Superior temporal gyrus (tissue), 1 donor: ENCODE measurements at regions not wholly inside any gene's neighbourhood (a gene's known extent, or its start where the extent isn't known, plus 50 kb on each side); places are given as distances from the start of the nearest gene placed in this dataset.
"Not testable (repeated sequence)": the region's sequence is repeated elsewhere in the genome, so short reads cannot be mapped to it uniquely, and the experiment has no call there.

Experiments used
- DNase-seq: peaks from one replicate; pipeline ENCODE4 v3.0.0-alpha.2; 2016; ENCODE audit errors: extremely low spot score

DNA sequence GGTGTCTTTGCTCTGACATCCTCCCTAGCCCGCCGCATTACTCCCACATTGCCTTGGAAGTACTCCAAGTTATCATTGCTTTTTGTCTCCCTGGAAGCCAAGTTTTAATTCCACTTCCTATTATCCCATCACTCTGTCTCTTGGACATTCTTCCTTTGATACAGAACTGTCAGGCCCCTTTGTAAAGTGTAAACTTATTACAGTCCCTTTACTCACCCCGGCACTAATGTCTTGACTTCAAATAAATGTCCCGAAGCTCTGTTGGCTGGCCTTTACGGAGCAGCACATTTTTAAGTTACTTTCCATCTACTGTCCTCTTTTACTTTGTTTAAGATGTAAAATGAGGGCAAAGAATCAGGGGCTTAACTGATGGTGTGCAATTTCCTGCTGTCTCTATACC, 223.5 kb upstream of the IGFBP7 start:
- DNase-seq = no peak

DNA sequence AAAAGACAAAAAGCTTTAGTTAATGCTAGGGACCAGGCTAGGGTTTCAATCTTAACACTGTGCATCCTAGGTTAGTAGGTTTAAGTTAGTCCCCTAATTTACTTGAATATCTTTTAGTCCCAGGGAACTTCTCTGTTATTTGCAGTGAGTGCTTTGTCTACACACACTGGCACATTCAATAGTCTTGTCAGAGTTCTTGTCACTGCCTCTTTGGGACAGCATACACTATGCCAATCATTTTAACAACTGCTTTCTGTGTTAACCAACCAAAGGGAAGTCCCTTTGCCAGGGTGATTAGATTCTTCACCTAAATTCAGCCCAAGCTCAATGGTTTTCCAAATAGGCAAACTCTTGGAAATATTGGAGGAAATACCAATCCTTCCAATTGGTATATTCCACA, 221.8 kb upstream of the IGFBP7 start:
- no peak for DNase-seq

DNA sequence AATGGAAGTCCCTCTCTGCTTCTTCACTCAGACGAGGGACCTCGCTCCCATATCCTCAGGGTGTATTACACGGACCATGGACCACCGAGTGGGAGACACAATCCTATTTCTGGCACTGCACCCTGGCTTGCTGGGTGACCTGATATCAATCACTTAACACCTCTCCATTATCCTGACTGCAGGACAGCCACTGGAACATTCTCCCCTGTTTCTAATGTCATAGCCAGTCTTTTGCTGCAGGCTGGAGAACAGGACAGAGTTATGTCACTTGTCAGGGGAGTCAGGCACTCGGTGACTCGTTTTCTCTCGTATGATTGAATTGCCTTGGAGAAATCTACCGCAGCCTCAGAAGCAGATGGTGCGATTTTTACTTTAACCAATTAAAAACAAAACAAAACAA, 219.1 kb upstream of the IGFBP7 start:
- no peak for DNase-seq

DNA sequence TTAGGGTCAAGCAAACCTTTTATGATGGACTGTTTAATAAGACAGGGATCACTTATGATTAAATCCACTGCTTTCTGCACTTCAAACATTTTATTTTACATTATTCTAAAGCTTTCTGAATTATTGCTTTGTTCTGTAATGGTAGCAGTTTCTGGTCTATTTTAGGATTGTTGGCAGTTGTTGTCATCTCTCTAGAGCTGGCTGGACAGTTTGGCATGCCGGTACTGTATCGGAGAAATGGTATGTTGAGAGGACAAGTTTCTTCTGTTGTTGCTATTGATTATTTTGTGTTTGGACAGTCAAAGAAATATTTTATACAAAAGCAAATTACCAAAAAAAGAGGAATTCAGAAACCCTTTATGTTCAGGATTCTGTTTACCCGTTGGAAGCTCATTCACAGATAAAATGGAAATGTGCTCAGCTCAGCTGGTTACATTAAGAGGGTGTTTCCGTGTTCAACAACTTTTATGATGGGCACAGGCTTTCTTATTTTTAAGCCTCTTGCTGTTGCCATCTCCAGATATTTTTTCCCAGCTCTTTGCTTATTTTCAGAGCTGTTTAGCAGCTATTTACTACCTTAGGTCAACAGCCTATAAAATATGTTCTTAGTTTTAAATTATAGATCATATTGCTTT, 214.6 kb upstream of the IGFBP7 start:
- DNase-seq = no peak

DNA sequence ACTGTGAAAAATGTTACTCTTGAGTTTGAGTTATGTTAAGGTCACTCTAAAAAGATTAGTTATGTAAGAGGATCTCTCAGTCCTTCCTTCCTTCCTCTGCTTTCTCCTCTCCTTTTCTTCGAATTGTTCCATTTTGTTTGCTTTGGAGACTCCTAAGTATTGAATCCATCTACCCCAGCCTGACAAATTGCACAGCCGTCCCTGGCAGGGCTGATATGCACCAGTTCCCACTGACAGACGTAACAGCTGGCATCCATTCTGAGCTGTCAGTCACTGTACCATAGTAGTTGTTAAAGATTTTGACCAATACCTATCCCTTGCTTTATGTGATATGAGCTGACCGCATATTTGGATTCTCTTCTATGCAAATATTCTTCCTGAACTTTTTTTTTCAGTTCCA, 210.7 kb upstream of the IGFBP7 start:
- DNase-seq = no peak

DNA sequence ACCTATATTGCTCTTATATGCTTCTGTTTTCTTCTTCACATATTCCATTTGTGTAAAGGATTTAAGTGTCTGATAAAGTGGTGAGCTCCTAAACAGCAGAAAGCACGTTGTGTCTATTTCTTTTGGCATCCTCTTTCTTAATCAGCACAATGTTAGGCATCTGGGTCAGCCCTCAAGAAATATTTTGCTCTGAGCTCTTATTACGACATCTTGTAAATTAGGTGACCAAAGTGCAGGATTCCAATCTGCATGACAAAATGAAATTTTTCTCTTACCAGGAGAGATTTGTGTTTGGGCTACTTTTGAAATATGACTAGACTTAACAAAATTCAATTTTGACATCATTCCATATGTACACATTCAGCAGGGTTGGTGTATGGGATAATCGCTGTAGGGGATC, 210.0 kb upstream of the IGFBP7 start:
- no peak for DNase-seq

DNA sequence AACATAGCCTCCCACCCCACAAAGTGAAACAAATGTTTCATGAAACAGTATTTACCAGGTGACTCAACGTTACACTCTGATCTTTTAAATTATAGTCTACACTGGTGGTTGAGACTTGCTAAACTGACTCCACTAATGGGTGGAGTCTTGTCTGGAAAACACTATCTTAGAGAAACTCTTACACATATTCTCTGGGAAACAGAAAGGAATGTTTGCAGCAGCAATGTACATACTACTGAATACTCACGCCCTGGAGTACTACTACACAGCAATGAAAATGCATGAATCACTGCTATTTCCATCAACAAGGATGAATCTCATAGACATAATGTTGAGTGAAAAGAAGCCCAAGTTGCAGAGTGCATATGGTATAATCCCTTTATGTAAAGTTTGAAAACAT, 208.5 kb upstream of the IGFBP7 start:
- DNase-seq = no peak

DNA sequence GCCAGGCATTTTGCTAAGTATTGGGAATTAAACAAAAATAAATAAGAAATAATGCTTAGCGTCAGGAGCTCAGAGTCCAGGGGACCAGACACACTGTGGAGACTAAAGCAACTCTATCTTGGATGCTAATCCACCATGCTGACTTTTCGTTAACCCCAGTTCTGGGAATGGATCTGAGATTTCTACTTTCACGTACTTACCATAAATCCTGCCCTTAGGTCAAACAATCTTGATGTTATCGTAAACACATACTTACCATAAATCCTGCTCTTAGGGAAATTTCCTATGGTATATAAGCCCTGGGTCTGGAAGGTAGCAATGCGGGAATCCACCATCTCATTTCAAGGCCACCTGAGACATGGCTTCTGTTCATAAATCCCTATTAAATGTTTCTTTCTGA, 204.5 kb upstream of the IGFBP7 start:
- no peak for DNase-seq

DNA sequence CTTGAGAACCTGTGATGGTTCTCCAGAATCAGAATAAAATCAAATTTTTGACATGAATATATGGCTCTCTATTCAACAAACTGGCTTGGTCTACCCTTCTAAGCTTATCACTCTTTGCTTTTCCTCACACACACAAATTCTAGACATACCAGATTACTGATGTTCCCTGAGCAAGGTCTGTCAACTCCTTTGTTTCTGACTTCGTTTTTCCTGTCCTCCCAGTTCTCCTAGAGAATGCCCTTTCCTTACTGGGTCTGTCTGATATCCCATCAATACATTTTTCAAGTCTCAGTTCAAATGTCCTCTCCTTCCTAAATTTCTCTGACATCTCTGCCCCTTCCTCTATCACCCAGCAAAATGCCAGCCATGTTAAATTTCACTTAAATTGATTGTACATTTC, 202.1 kb upstream of the IGFBP7 start:
- DNase-seq = no peak

DNA sequence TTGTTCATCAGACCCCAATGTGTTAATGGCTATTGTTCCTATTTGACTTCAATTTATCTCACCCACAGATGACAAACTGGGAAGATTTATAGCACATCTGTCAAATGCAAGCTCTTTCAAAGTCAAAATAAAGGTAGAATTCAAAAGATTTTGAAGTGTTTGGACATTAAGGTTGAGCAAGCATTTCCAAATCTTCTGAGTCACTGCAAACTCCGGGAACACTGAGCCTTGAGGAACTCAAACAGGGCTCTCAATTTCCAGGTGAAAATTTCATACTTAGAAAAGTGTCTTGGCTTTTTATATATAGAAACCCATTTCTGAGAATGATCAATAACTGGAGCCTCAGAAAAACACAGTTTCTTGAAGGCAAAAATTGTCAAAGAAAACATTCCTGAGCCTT, 199.5 kb upstream of the IGFBP7 start:
- no peak for DNase-seq

DNA sequence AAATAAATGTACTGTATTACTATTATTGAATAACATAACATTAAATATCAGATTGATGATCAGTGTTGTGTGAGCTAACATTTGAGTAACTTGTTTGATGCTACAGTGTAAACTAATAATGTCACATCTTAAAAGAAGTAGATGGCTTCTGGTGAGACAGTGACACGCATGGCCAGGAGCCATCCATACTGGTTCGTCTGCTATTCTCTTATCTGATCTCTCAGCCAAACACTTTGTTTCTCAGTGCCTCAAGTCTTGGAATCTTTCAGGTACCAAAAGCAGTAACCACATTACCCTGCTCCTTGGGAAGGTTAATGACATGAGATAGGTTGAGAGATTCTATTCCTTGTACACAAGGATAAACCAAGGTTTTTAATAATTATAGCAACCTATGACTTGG, 198.1 kb upstream of the IGFBP7 start:
- DNase-seq = no peak

DNA sequence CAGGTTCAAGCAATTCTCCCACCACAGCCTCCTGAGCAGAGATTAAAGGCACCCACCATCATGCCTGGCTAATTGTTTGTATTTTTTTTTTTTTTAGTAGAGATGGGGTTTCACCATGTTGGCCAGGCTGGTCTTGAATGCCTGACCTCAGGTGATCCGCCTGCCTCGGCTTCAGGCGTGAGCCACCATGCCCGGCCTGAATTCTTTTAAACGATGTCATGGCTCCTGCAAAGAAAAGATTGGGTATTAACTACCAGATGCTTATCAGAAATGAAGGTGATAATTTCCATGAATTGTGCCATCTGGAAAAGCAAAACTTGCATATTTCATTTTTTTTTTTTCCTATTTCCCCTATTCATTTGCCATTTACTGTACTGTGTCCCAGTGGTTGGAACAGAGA, 195.7 kb upstream of the IGFBP7 start:
- DNase-seq = no peak

DNA sequence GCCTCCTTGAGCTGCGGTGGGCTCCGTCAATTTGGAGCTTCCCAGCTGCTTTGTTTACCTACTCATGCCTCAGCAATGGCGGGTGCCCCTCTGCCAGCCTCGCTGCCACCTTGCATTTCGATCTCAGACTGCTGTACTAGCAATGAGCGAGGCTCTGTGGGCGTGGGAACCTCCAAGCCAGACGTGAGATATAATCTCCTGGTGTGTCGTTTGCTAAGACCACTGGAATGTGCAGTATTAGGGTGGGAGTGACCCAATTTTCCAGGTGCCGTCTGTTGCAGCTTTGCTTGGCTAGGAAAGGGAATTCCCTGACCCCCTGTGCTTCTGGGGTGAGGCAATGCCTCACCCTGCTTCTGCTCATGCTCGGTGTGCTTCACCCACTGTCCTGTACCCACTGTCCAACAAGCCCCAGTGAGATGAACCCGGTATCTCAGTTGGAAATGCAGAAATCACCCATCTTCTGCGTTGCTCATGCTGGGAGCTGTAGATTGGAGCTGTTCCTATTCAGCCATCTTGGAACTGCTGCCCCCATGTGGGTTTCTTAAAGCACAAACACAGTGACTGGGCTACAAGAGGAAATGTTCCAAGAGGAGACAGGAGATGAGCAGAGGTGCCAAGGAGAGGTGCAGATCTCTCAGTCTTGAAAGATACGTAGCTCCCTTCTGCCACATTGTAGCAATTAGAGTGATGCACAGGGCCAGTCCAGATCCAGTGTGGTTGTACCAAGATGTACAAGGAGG, 193.0 kb upstream of the IGFBP7 start:
- no peak for DNase-seq

DNA sequence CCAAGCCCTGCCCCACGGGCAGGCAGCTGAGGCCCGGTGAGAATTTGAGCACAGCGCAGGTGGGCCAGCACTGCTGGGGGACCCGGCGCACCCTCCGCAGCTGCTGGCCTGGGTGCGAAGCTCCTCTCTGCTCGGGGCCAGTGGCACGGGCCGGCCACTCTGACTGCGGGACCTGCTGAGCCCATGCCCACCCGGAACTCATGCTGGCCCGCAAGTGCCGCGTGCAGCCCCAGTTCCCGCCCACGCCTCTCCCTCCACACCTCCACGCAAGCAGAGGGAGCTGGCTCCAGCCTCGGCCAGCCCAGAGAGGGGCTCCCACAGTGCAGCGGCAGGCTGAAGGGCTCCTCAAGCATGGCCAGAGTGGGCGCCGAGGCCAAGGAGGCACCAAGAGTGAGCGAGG, 190.1 kb upstream of the IGFBP7 start:
- not testable (repeated sequence) for DNase-seq

DNA sequence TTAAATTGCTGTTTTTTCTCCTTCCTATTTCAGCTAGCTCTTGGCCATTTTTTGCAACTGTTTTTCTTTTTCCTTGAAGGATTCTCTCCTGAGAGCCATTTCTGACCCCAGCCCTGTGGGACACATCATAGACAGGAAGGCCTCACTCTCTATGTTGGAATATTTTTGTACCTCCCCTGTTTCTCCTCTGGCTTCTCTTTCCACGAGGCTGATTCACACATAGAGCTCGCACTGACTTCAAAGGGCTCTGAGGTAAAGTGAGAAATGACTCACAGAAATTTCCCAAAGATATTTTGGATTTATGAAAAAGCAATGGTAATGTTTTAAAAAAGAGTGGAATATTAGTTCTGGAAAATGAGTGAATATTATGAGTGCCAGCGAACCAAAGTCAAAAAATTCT, 181.7 kb upstream of the IGFBP7 start:
- DNase-seq = no peak

DNA sequence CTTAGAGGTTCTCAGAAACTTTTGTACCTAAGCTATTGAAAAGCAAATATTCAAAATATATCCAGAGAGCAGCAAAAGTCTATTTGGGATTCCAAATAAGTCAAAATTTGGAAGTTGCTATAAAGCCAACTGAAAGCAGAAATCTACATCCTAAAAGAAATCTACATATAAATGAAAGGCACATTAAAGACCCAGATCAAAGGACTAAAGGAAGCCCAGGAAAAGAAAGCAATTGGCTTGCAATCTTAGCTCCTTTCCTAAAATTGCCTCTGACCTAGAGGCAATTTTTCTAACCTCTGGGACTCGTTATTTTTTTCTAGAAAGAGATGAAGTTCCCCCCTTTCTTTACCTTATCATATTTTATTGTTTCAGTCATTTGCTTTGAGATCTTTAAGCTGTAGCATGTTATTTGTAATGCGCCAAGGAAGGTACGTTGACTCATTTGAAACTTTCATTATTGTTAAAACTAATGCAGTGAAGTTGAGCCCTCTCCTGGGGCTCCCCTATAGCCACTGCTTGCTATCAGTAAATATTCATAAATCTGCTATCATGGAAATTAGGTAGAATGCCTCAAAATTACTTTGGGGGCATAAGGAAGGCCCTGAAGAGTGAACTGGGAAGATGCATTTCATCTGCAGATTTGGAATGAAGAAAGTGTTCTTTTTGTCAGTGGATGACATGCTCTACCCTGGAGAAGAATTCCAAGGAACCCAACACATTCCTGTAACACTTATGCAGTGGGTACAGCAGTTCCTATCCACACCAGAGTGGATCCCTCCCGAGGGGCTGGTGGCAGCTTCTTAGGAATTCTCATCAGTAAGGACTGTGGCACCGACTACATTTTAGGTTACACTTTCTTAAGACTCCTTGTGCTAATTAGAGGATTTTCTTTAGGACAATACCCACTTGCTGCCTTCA, 177.8 kb upstream of the IGFBP7 start:
- no peak for DNase-seq

DNA sequence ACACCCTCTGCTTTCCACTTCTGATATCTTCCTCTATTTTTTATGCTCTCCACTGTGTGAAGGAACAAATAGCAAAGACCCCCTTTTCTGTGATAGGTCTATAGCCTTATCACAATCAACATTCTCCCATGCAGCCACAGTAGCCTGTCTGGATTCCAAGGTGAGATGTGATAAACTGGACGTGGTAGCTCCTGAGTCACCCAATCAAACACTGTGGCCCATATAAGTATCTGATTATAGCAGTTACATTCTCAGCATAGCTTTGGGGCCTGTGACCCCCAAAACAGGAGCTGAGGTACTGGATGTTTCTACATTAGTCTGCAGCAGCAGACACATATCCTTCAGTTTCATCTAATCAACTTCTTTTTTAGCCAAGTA, 172.7 kb upstream of the IGFBP7 start:
- no peak for DNase-seq

DNA sequence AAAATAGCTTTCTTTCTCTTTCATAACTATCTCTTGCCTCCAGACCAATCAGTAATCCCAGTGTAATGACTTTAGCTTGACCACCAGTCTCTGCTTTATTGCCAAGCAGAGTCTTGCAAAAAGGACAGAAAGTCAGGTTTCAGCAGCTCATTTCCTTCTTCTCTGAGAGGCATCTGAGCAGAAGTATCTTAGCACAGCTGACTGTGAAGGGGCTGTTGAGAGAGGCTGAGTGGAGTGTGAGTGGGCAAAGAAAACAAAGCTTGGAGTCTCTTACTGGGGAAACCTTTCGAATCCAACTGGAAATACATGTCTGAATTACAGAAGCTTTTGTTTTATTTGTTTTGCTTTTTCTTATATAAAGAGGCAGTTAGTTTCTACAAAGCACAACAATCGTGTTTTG, 170.3 kb upstream of the IGFBP7 start:
- DNase-seq = no peak

DNA sequence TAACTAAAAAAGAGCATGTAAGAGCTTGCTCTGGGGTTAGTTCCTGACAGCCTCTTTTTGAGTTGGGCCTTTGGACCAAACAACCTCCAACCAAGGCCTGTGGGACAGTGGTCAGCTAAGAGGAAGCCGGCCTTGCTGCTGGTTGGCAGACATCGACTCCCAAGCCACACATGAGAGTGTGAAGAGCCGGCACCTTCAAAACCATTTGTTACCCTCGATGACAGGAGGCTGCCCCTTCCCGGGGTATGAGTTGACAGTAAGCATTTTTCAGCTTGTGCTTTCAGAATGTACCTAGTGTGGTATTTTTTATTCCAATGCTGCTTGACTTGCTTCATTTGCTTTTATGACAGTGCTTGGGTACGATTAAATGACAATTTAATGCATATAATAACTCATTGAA, 168.6 kb upstream of the IGFBP7 start:
- no peak for DNase-seq

DNA sequence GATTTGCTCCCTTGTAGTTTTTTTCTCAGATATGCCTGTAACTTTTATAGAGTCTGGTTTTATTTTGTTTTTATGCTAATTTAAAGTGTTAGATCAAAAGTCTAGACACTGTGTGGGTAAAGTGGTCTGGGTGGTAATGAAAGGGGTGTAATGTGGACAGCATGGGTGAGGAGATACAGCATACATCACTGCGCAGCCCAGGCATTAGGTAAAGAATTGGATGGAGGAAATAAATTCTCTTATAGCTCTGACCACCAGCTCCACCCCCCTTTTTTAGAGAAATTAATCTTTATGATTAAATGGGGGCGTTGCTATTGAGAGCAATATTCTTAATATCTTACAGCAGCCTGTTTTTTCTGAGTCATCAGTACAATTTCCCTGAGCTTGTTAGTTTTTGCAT, 163.9 kb upstream of the IGFBP7 start:
- DNase-seq = no peak

DNA sequence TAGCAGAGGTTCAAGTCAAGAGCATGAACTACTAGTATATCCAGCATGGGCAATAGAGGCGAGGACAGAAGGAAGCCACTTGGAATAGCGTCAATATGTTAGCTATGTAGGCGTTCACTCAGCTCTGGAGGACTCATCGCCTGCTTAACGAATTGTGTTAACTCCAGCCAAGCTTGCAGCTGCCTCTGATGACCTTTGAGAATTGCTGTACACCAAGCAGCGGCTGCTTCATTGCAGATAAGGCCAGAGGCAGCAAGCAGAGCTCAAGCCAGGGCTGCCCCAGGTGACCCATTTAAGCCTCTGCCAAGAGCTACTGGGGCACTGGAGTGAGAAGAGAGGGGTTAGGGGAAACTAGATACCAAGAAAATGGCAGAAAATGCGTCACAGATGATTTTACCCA, 160.2 kb upstream of the IGFBP7 start:
- DNase-seq = no peak

DNA sequence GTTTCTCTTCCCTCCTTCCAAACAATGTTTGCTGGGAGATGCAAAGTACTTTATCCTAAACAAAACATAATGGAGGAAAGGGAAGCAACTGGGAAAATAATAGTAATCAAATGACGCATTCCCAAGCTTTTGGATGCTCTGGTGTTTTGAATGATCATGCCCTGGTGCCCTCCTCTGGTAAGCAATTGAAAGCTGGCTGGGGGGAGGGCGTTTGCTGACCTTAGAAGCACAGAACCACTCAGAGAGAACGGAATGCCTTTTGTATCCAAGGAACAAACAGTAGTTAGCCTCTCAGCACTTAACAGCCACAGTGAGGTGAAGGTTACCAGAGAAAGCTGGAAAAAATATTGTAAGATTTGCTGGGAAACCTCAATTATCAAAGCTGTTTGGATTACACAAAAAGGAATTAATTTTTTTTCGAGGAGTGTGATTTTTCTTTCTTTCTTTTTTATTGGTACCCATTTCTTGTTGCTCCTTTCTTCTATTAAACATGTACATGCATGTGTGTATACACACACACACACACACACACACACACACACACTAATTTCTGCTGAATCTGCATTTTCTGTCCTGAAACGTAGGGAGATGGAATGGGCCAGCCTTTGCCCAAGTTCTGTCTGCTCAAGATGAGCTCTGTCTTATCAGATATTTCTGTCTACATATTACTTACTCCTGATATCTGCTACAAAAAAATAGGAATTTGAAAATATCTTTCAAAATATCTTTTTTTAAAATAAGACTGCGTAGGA, 155.8 kb upstream of the IGFBP7 start:
- peak; percentile 33 for DNase-seq
